Effector CD4-positive, alpha-beta T cell (primary cell): ENCODE measurements at regions not wholly inside any gene's neighbourhood (a gene's known extent, or its start where the extent isn't known, plus 50 kb on each side); places are given as distances from the start of the nearest gene placed in this dataset.
"Not testable (repeated sequence)": the region's sequence is repeated elsewhere in the genome, so short reads cannot be mapped to it uniquely, and the experiment has no call there.

Source experiments
- DNase-seq: peaks from one replicate; pipeline ENCODE4 v3.0.0-alpha.2; 2020

DNA sequence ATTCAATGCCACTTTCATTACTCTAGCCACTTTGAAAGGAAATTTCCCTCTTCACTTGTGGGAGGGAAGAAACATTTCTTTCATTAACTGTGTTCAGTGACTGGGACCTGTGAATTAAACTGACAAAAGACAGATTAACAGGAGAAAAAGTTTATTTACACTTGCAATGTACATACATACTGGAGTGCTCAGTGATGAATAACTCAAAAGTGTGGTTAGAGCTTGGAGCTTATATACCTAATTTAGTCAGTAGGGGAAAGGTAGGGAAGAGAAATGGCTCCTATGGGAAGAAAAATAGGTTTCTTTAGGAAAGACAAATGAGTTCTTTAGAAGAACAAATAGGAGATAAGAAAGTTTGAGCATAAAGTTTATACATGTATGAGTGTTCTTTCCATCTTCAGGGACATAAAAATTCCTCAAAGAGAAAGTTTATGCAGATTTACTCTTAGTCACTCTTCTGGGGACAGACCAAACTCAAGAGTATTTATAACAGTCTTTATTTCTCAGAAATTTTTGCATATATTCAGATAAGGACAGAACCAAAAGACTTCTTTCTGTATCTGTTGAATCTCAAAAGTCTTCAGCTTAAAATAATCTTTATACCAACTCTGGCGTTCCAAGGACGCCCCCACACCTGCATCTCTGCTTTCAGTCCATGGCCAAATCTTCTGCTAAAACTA is 120.0 kb upstream of the RAI14 start:
- no peak for DNase-seq

GRCh38 chr5:34536699-34537098 is 119.4 kb upstream of the RAI14 start:
- no peak for DNase-seq

- no peak for DNase-seq
Measured at GRCh38 chr5:34538026-34538672, 118.0 kb upstream of the RAI14 start.

GRCh38 chr5:34539183-34539582 is 116.9 kb upstream of the RAI14 start:
- DNase-seq = no peak

DNA sequence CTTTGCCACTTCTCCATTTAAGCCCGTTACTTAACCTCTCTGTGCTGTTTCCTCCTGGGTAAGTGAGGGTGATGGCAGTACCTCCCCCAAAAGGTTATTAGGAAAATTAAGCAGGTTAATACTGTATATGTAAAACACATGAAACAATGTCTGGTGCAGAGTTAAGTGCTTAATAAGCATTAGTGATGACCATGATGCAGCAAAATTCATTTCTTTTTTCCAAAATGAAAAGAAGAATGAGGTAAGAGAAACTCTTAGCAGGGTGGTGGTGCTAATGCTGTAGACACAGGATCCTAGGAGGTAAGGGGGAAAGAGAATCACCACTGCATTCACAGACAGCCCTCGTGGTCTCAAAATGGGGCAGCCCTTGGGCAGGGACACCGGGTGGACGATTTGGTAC is 115.1 kb upstream of the RAI14 start:
- no peak for DNase-seq

GRCh38 chr5:34542818-34543217 is 113.3 kb upstream of the RAI14 start:
- DNase-seq = no peak

DNA sequence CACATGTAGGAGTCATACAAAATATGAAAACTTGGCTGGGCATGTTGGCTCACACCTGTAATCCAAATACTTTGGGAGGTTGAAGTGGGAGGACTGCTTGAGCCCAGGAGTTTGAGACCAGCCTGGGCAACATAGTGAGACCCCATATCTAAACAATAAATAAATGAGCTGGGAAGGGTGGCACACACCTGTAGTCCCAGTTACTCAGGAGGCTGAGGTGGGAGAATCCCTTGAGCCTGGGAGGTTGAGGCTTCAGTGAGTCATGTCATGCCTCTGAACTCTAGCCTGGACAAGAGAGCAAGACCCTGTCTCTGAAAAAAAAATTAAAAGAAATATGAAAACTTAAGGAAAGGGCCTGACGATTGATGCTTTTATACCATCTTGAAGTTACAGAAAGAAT is 112.4 kb upstream of the RAI14 start:
- DNase-seq = no peak

DNA sequence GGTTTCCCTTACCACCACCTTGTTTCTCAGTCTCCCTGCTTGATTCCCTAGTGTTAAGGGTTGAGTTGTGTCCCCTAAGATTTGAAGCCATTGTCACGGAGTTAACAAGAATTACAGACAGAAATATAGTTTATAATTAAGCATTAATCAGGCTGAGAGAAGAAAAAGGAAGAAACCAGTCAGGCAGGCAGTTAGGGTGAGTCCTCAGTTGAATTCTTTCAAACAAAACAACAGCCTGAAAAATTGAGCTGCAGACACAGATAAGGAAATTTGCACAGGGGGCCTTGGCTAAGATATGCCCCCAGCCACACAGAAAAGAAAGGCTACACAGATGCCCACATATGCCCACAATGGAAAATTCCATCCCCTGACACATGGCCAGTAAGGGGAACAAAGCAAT is 111.7 kb upstream of the RAI14 start:
- no peak for DNase-seq

DNA sequence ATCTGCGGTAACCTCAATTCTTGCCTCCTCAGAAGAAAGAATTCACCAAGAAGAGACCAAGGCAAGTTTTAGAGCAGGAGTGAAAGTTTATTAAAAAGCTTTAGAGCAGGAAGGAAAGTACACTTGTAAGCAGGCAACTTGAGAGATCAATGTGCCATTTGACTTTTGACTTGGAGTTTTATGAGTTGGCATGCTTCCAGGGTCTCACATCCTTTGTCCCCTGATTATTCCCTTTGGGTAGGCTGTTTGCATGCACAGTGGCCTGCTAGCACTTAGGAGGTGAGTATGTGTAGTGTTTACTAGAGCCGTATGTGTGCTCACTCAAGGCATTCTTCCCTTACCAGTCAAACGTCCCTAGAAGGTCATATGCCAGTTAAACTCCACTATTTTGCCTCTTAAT is 111.0 kb upstream of the RAI14 start:
- DNase-seq = no peak

- no peak for DNase-seq
Measured at GRCh38 chr5:34545626-34546025, 110.5 kb upstream of the RAI14 start.

DNA sequence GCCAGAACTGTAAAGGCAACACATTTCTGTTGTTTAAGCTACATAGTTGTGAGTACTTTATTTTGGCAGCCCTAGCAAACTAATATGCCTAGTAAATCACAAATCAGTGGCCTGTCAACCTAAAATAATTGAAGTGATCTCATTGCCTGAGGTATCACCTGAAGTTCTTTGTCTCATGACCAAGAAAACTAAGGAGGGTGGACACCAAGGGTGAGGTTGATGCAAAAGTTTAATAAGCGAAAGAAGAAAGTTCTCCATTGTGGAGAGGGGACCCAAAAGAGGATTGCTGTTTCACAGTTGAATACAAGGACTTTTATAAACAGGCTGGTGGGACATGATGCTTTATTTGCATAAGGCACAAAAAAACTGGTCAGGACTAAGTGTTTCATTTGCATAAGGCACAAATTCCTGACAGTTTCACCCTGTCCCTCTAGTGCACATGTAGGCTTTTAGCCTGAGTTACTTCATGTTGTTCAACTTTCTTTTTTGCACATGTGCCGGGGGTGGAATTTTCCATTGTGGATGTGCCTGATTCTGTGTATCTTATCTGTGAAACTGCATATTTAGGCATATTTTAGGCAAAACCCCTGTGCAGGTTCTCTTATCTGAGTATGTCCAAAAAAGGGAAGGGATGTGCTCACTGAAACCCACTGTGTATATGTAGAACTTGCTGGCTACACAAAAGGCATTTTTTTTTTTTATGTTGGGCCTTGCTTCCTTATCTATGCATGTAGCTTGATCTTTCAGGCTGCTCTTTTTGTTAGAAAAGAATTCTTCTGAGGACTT is 108.6 kb upstream of the RAI14 start:
- no peak for DNase-seq

DNA sequence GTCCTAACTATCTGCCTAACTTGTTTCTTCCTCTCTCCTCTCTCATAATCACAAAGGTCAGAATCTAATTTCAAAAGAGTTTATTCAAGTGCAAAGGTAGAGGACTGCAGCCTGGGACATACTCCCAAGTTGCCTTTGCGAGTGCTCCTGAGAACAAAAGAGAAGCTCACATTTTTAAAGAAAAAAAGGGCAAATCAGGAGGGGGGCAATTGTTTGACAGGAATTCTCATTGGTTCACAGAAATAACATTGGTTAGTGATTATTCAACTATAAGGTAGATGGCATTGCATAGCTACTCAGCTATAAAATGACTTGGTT is 108.1 kb upstream of the RAI14 start:
- DNase-seq = no peak

GRCh38 chr5:34550247-34550646 is 105.9 kb upstream of the RAI14 start:
- DNase-seq = no peak

DNA sequence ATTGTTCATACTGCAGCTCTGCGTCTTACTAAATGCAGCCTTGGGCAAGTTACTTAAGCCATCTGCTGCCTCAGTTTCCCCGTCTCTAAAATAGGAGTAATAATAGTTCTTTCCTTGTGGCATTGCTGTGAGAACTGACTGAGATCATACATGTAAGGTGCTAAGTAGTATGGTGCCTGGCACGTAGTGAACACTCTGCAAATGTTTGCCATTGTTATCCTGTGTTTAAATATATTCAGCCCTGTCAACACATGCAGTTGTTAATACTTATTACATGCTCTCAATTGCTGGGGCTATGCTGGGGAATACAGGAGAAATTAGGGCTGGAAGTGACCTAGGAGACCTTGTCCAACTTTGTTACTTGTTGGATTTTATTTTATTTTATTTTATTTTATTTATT is 105.2 kb upstream of the RAI14 start:
- DNase-seq = no peak

DNA sequence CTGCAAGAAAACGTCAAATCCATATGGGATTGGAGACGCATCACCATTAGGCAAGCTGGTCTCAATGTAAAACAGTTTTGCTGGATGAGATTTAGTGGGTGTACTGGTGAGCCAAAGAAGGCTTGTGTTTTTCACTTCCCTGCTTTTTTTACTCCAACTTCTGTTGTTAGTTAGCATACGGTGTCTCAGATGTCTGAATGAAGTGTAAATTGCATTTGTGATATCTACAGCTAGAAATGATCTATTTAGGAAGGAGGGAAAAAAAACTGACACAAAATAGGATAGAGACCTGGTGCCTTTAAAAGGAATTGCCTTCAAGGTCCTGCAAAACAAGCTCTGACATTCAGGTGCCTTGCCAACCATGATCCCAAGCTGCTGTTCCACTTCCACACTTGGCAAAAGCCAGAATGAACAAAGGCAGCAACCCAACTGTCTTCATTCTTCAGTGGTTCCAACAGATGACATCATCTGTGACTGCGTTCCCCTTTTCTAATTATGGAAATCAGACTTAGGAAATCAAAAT is 104.2 kb upstream of the RAI14 start:
- no peak for DNase-seq

GRCh38 chr5:34552686-34553085 is 103.4 kb upstream of the RAI14 start:
- no peak for DNase-seq

- DNase-seq = no peak
Measured at GRCh38 chr5:34553581-34553980, 102.5 kb upstream of the RAI14 start.

DNA sequence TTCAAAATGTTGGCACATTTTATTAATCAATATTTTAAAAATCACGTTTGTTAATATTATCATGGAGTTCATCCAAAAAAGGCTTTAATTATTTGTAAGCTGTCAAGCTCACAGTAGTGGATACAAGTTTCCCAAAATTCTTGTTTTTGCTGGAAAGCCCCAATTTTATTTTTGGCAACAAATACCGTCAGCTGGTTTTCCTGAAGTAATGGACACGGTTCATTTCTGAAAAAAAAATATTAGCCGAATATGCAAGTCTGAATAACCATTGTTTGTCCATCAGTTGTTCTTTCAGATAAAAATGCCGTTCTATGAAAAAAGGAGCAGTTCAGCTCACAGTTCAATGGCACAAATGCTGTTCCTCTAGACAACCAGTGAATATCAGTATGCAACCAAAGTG is 101.5 kb upstream of the RAI14 start:
- DNase-seq = no peak

DNA sequence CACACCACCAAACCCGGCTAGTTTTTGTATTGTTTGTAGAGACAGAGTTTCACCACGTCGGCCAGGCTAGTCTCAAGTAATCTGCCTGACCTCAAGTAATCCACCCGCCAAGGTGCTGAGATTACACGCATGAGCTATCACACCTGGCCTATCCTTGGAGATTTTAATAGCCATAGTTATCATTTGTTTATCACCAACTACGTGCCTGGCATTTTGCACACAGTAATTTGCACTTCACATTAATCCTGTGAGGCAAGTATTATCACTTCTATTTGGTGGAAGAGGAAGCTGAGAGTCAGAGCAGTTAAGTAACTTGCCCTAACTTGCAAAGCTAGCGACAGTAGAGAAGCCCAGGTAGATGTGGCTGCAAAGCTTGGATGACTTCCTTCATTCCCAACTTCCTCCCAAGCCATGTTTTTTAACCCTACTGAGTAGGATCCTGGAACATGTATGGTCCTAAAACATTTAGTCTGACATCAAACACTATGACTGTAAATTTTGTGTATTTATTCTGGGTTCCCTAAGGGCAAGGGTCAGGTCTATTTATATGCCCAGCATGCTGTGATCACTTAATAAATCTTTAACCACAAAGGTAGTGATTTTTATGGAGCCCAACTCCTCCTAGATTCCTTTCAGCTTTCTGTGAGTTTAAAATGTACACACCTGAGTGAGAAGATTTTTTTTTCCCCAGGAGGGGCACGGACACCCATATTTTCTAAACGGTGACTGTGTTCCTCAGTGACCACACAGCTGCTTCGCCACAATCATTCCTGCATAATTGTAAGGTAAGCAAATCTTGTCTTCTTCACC is 100.2 kb upstream of the RAI14 start:
- DNase-seq = no peak

DNA sequence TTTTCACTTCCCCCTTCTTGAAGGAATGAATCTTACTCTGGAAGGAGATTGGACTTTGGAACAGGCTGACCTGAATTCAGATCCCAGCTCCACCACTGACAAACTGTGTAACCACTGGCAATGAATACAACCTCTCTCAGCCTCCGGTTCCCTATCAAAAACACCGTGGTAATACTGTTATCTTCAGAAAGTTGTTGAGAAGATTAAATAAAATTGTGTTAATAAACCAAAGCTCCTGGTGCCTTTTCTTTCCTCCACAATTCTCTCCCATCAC is 99.7 kb upstream of the RAI14 start:
- DNase-seq = no peak

DNA sequence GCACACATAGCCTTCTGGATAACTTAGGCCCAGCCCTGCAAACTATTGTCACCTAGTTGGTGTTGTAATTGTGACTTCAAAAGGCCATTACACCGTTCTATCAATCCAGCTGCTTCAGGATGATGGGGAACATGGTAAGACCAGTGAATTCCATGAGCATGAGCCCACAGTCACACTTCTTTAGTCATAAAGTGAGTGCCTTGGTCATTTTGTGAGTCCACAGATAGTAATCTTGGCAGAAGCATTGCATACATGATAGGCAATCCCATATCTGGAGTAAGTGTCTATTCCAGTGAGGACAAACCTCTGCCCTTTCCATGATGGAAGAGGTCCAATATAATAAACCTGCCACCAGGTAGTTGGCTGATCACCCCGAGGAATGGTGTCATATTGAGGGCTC is 94.5 kb upstream of the RAI14 start:
- DNase-seq = not testable (repeated sequence)

DNA sequence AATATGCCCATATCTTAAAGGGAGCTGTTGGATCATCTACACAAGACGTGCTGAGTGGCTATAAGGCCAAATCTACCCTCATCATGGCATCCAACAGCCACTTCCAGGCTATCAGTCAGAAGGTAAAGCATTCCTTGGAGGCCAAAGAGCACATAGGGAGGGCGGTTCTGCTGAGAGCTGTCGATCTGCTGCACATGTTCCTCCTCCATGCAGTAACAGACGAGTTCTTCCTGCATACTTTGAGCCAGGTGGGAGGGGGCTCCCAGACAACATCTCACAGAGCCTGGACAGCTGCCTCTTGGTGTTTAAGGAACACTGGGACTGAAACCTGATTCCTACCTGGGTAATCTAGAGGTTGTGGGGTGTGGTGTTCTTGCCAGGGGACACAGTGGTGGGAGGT is 93.3 kb upstream of the RAI14 start:
- DNase-seq = no peak

DNA sequence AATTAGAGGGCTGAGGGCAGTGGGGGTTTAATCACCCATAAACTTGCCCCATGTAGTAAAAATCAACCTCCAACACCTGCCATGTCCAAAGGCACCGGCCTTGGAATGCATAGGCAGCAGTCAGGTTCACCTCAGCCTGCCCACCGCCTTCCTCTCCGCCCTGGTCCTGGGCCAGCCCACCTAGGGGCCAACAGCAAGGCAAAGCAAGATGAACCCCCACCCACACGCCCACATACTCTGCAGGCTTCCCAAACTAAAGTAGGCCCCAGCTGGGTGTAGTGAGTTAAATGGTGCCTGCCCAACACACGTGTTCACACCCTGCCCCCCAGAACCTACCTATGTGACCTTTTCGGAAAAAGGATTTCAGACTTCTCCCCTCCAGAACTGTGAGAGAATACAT is 92.9 kb upstream of the RAI14 start:
- no peak for DNase-seq
